Loucy (cell line): ENCODE measurements at regions not wholly inside any gene's neighbourhood (a gene's known extent, or its start where the extent isn't known, plus 50 kb on each side); places are given as distances from the start of the nearest gene placed in this dataset.
"Not testable (repeated sequence)": the region's sequence is repeated elsewhere in the genome, so short reads cannot be mapped to it uniquely, and the experiment has no call there.

ENCODE experiments used
- CTCF ChIP-seq: fragments of 200-600 bp; sonication (generic); conservative IDR thresholded peaks from 2 replicates; pipeline ENCODE4 v1.5.1; 2014; ENCODE audit warnings: mild to moderate bottlenecking, antibody characterized with exemption, low read length
- EZH2phosphoT487 ChIP-seq: fragments of 200-600 bp; IDR thresholded peaks from 2 replicates; pipeline ENCODE4 v1.6.1; 2018; ENCODE audit warnings: antibody characterized with exemption, mild to moderate bottlenecking, moderate library complexity, borderline replicate concordance

- TF ChIP-seq CTCF, EZH2phosphoT487: not testable (repeated sequence)
Measured at GRCh38 chr17:52961751-52962150, 803.2 kb upstream of the CA10 start.
